ENCODE measurements at regions not wholly inside any gene's neighbourhood (a gene's known extent, or its start where the extent isn't known, plus 50 kb on each side); places are given as distances from the start of the nearest gene placed in this dataset.

DNA sequence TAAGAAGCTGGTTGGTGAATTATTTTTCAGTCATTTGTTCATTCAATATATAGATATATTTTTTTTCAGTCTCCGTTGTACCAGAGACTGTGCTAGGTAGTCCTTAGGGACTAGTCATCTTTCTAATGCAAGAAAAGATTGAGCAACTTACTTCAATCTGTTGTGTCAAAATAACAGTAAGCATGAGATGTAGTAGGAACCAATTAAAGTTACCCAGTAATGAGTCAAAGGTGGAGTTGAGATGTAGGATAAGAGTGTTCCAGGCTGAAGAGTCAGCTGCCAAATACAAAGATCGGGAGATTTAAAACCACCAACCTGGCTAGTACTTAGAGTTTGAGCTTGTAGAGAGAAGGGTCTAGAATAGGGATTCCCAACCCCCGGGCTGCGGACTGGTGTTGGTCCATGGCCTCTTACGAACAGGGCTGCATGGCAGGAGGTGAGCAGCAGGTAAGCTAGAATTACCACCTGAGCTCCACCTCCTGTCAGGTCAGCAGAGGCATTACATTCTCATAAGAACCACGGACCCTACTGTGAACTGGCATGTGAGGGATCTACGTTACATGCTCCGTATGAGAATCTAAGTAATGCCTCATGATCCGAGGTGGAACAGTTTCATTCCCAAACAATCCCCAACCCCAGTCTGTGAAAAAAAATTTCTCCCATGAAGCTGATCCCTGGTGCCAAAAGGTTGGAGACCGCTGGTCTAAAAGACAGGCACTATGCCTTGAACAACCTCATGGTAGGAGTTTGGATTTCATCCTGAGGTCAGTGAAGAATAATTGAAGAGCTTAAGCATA is 1241.5 kb upstream of the WWC1 start:
- no peak for TF ChIP-seq POLR2A (IDR thresholded peaks at IDR 0.05)
- TF ChIP-seq, protein P1, sequence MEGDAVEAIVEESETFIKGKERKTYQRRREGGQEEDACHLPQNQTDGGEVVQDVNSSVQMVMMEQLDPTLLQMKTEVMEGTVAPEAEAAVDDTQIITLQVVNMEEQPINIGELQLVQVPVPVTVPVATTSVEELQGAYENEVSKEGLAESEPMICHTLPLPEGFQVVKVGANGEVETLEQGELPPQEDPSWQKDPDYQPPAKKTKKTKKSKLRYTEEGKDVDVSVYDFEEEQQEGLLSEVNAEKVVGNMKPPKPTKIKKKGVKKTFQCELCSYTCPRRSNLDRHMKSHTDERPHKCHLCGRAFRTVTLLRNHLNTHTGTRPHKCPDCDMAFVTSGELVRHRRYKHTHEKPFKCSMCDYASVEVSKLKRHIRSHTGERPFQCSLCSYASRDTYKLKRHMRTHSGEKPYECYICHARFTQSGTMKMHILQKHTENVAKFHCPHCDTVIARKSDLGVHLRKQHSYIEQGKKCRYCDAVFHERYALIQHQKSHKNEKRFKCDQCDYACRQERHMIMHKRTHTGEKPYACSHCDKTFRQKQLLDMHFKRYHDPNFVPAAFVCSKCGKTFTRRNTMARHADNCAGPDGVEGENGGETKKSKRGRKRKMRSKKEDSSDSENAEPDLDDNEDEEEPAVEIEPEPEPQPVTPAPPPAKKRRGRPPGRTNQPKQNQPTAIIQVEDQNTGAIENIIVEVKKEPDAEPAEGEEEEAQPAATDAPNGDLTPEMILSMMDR (IDR thresholded peaks at IDR 0.05) = no peak
